NT2/D1 (cell line): ENCODE measurements at regions not wholly inside any gene's neighbourhood (a gene's known extent, or its start where the extent isn't known, plus 50 kb on each side); places are given as distances from the start of the nearest gene placed in this dataset.

Experiments
- DNase-seq: peaks from one replicate; pipeline ENCODE4 v3.0.0-alpha.2; 2011; ENCODE audit warnings: low read depth, low spot score
- H3K27me3 ChIP-seq: 2 replicates; pipeline ENCODE4 v1.6.0; 2011; ENCODE audit warnings: mild to moderate bottlenecking; ENCODE audit not compliant: insufficient read length, insufficient read depth
- H3K36me3 ChIP-seq: 2 replicates; pipeline ENCODE4 v1.6.1; 2011; ENCODE audit warnings: mild to moderate bottlenecking, low read length, mixed read lengths; ENCODE audit not compliant: insufficient read depth, insufficient read length
- H3K4me1 ChIP-seq: 2 replicates; pipeline ENCODE4 v1.5.1; 2011; ENCODE audit not compliant: insufficient read depth, insufficient read length
- H3K4me3 ChIP-seq: 2 replicates; pipeline ENCODE4 v1.5.1; 2011; ENCODE audit warnings: low read depth; ENCODE audit not compliant: insufficient read length
- H3K9ac ChIP-seq: 2 replicates; pipeline ENCODE4 v1.6.0; 2011; ENCODE audit warnings: low read depth; ENCODE audit not compliant: insufficient read length
- H3K9me3 ChIP-seq: 2 replicates; pipeline ENCODE4 v1.5.1; 2011; ENCODE audit warnings: mild to moderate bottlenecking, low read length; ENCODE audit not compliant: insufficient read depth
- SUZ12 ChIP-seq: IDR thresholded peaks from 2 replicates; pipeline ENCODE4 v1.6.1; 2011; ENCODE audit not compliant: insufficient read length, insufficient read depth; ENCODE audit errors: extremely low read depth
- YY1 ChIP-seq: IDR thresholded peaks from 2 replicates; pipeline ENCODE4 v1.6.1; 2011; ENCODE audit not compliant: insufficient read length, insufficient read depth
- ZNF274 ChIP-seq: IDR thresholded peaks from 2 replicates; pipeline ENCODE4 v1.6.1; 2011; ENCODE audit warnings: mild to moderate bottlenecking, low read depth, low read length

- DNase-seq = no peak
- Histone ChIP-seq H3K36me3 (no peaks in the 10 kb centered on the region), H3K9ac (no peak overlapping the region), H3K9me3 (no peaks in the 10 kb centered on the region), H3K4me3 (no peak overlapping the region), H3K27me3 (no peaks in the 10 kb centered on the region), H3K4me1 (no peaks in the 10 kb centered on the region)
- TF ChIP-seq YY1 = no peak
- no peak for TF ChIP-seq SUZ12
- TF ChIP-seq ZNF274 = no peak
Observed at GRCh38 chr6:9085054-9085708, 649.8 kb upstream of the SLC35B3 start.

GRCh38 chr6:9083108-9083507, 647.8 kb upstream of the SLC35B3 start:
- Histone ChIP-seq H3K27me3 (no peaks in the 10 kb centered on the region), H3K36me3 (no peaks in the 10 kb centered on the region), H3K4me3 (no peak overlapping the region), H3K4me1 (no peaks in the 10 kb centered on the region), H3K9me3 (no peaks in the 10 kb centered on the region), H3K9ac (no peak overlapping the region)
- TF ChIP-seq SUZ12 (no peak), YY1 (no peak), ZNF274 (no peak)
- DNase-seq = no peak

GRCh38 chr6:9066726-9067125, 631.4 kb upstream of the SLC35B3 start:
- H3K36me3 ChIP-seq = no peaks in the 10 kb centered on the region
- H3K9ac ChIP-seq = no peak overlapping the region
- no peaks in the 10 kb centered on the region for H3K4me1 ChIP-seq
- no peak overlapping the region for H3K4me3 ChIP-seq
- no peaks in the 10 kb centered on the region for H3K9me3 ChIP-seq
- TF ChIP-seq SUZ12 (no peak), YY1 (no peak), ZNF274 (no peak)
- H3K27me3 ChIP-seq = no peaks in the 10 kb centered on the region
- no peak for DNase-seq

GRCh38 chr6:9064156-9064555, 628.8 kb upstream of the SLC35B3 start:
- Histone ChIP-seq H3K9ac (no peak overlapping the region), H3K4me3 (no peak overlapping the region), H3K4me1 (no peaks in the 10 kb centered on the region), H3K27me3 (no peaks in the 10 kb centered on the region), H3K9me3 (no peaks in the 10 kb centered on the region), H3K36me3 (no peaks in the 10 kb centered on the region)
- no peak for TF ChIP-seq YY1
- no peak for TF ChIP-seq ZNF274
- no peak for TF ChIP-seq SUZ12
- no peak for DNase-seq

GRCh38 chr6:9062596-9062995, 627.3 kb upstream of the SLC35B3 start:
- Histone ChIP-seq H3K4me1 (no peaks in the 10 kb centered on the region), H3K9me3 (no peaks in the 10 kb centered on the region), H3K36me3 (no peaks in the 10 kb centered on the region), H3K9ac (no peak overlapping the region), H3K27me3 (no peaks in the 10 kb centered on the region), H3K4me3 (no peak overlapping the region)
- no peak for DNase-seq
- no peak for TF ChIP-seq YY1
- no peak for TF ChIP-seq ZNF274
- no peak for TF ChIP-seq SUZ12

- DNase-seq = no peak
- H3K4me3 ChIP-seq = no peak overlapping the region
- H3K9ac ChIP-seq = no peak overlapping the region
- H3K9me3 ChIP-seq = no peaks in the 10 kb centered on the region
- no peaks in the 10 kb centered on the region for H3K36me3 ChIP-seq
- H3K4me1 ChIP-seq = no peaks in the 10 kb centered on the region
- TF ChIP-seq SUZ12 = no peak
- TF ChIP-seq YY1 = no peak
- TF ChIP-seq ZNF274 = no peak
- H3K27me3 ChIP-seq = no peaks in the 10 kb centered on the region
Observed at GRCh38 chr6:9057937-9058336, 622.6 kb upstream of the SLC35B3 start.

- Histone ChIP-seq H3K9me3 (no peaks in the 10 kb centered on the region), H3K36me3 (no peaks in the 10 kb centered on the region), H3K27me3 (no peaks in the 10 kb centered on the region), H3K9ac (no peak overlapping the region), H3K4me3 (no peak overlapping the region), H3K4me1 (no peaks in the 10 kb centered on the region)
- no peak for DNase-seq
- TF ChIP-seq ZNF274 (no peak), SUZ12 (no peak), YY1 (no peak)
Observed at GRCh38 chr6:9056556-9056955, 621.2 kb upstream of the SLC35B3 start.

- Histone ChIP-seq H3K4me1 (no peaks in the 10 kb centered on the region), H3K36me3 (no peaks in the 10 kb centered on the region), H3K9me3 (no peaks in the 10 kb centered on the region), H3K4me3 (no peak overlapping the region), H3K27me3 (no peaks in the 10 kb centered on the region), H3K9ac (no peak overlapping the region)
- TF ChIP-seq ZNF274 (no peak), YY1 (no peak), SUZ12 (no peak)
- DNase-seq = no peak
Observed at GRCh38 chr6:9044426-9044825, 609.1 kb upstream of the SLC35B3 start.
